ENCODE measurements at regions not wholly inside any gene's neighbourhood (a gene's known extent, or its start where the extent isn't known, plus 50 kb on each side); places are given as distances from the start of the nearest gene placed in this dataset.

DNA sequence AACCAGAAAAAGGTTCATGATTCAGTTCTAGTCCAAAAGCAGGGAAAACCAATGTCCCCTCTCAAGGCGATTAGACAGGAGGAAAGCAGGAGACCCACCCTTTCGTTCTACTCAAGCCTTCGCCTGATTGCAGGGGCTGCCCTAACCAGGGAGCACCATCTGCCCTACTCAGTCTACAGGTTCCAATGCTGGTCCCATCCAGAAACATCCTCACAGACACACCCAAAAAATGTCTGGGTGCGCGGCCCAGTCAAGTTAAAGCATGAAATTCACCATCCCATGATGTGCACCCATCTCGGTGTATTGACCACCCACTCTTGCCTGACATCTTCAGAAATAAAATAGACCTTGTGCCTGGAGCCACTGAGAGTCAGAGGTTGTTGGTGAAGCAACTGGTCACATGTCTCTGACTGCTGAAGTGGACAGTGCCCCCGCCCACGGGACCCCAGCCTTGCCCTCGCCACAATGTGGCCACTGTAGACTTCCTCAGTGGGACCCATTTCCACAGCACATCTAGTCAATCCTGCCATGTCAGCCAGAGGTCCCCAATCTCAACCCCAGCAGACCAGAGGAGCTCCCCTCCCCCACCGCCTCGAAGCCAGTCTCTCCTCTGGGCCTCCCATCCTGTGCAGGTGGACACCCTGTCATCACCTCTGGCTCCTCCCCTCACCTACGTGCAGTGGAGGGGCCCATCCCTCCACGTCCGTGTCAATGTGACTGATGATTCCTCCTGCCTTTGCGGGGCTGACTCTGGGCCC, 116.3 kb upstream of the PPP2R2D start:
- no peak for DNase-seq
- no peak overlapping the region for H3K14ac ChIP-seq (ENCODE audit: low read length in 2 of 2)
- WGBS = 83% methylated on average over 15 of the region's 15 CpGs

DNA sequence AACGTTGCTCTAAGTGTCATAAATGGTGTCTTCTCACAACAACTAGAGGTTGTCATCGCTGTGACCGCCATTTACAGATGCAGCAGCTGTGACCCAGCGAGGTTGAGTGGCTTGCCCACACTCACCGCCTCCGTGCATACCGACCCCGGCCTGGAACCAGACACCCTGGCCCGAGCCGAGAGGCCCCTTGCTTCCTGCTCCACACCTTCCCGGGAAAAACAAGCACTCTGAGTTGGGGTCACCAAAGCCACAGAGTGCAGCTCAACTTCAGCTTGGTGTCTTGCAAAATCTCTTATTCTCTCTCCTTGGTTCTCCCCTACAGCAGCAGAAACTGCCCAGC, 115.7 kb upstream of the PPP2R2D start:
- no peaks in the 10 kb centered on the region for H3K27me3 ChIP-seq (ENCODE audit: control insufficient read depth in 1 of 2, insufficient read depth in 1 of 2, low read length in 2 of 2)
- no peak overlapping the region for H2AFZ ChIP-seq (ENCODE audit: low read depth, low read length)
- no peak overlapping the region for H4K8ac ChIP-seq (ENCODE audit: low read length)
- H3K9me3 ChIP-seq (ENCODE audit: control insufficient read depth, low read length) = peaks cover 9% of the 10 kb centered on the region
- H3K4me1 ChIP-seq (ENCODE audit: control insufficient read depth, insufficient read depth, low read depth, low read length) = no peaks in the 10 kb centered on the region
- H3K36me3 ChIP-seq (ENCODE audit: control insufficient read depth in 1 of 2, insufficient read depth in 2 of 2, low read depth in 1 of 2, low read length in 2 of 2) = no peaks in the 10 kb centered on the region
- WGBS = 82% methylated on average over 11 of the region's 11 CpGs
- no peak overlapping the region for H3K4me3 ChIP-seq (ENCODE audit: insufficient read depth in 1 of 2, low read depth in 1 of 2, low read length in 2 of 2)
- no peak overlapping the region for H2AK5ac ChIP-seq (ENCODE audit: low read length, severe bottlenecking)
- no peak overlapping the region for H3K14ac ChIP-seq (ENCODE audit: low read length in 2 of 2)
- H2BK15ac ChIP-seq (ENCODE audit: low read depth, poor library complexity, severe bottlenecking) = no peak overlapping the region
- H3K79me1 ChIP-seq (replicated peaks; ENCODE audit: low read length, poor library complexity, severe bottlenecking) = no peaks in the 10 kb centered on the region
- no peak overlapping the region for H3K9ac ChIP-seq (ENCODE audit: low read length)
- no peak overlapping the region for H4K91ac ChIP-seq (ENCODE audit: low read length)
- no peak overlapping the region for H2BK120ac ChIP-seq (ENCODE audit: low read depth, low read length)
- no peak overlapping the region for H3K23ac ChIP-seq (ENCODE audit: low read length in 2 of 2)
- no peak overlapping the region for H3K18ac ChIP-seq (ENCODE audit: low read depth in 1 of 2, low read length in 2 of 2)
- H3K4me2 ChIP-seq (ENCODE audit: low read length, poor library complexity, severe bottlenecking) = no peak overlapping the region
- no peak overlapping the region for H2BK5ac ChIP-seq (ENCODE audit: low read depth, low read length, poor library complexity, severe bottlenecking)
- H3K4ac ChIP-seq (ENCODE audit: low read depth in 1 of 2, low read length in 2 of 2) = no peak overlapping the region
- H2BK12ac ChIP-seq (ENCODE audit: low read length in 2 of 2) = no peak overlapping the region
- no peak overlapping the region for H3K27ac ChIP-seq (ENCODE audit: low read length, poor library complexity, severe bottlenecking)
- DNase-seq = no peak

More for the DNA sequence above, 116.3 kb upstream of the PPP2R2D start:
- Histone ChIP-seq H3K23ac (ENCODE audit: low read length in 2 of 2) (no peak overlapping the region), H3K27ac (ENCODE audit: low read length, poor library complexity, severe bottlenecking) (no peak overlapping the region), H2BK12ac (ENCODE audit: low read length in 2 of 2) (no peak overlapping the region), H3K4me1 (ENCODE audit: control insufficient read depth, insufficient read depth, low read depth, low read length) (no peaks in the 10 kb centered on the region), H3K18ac (ENCODE audit: low read depth in 1 of 2, low read length in 2 of 2) (no peak overlapping the region), H3K9ac (ENCODE audit: low read length) (no peak overlapping the region), H2BK5ac (ENCODE audit: low read depth, low read length, poor library complexity, severe bottlenecking) (no peak overlapping the region), H3K4ac (ENCODE audit: low read depth in 1 of 2, low read length in 2 of 2) (no peak overlapping the region), H3K27me3 (ENCODE audit: control insufficient read depth in 1 of 2, insufficient read depth in 1 of 2, low read length in 2 of 2) (no peaks in the 10 kb centered on the region), H2AFZ (ENCODE audit: low read depth, low read length) (no peak overlapping the region), H3K4me2 (ENCODE audit: low read length, poor library complexity, severe bottlenecking) (no peak overlapping the region), H3K36me3 (ENCODE audit: control insufficient read depth in 1 of 2, insufficient read depth in 2 of 2, low read depth in 1 of 2, low read length in 2 of 2) (no peaks in the 10 kb centered on the region), H3K4me3 (ENCODE audit: insufficient read depth in 1 of 2, low read depth in 1 of 2, low read length in 2 of 2) (no peak overlapping the region), H4K8ac (ENCODE audit: low read length) (no peak overlapping the region), H2BK120ac (ENCODE audit: low read depth, low read length) (no peak overlapping the region), H3K9me3 (ENCODE audit: control insufficient read depth, low read length) (peaks cover 9% of the 10 kb centered on the region), H2AK5ac (ENCODE audit: low read length, severe bottlenecking) (no peak overlapping the region), H3K79me1 (replicated peaks; ENCODE audit: low read length, poor library complexity, severe bottlenecking) (no peaks in the 10 kb centered on the region), H2BK15ac (ENCODE audit: low read depth, poor library complexity, severe bottlenecking) (no peak overlapping the region), H4K91ac (ENCODE audit: low read length) (no peak overlapping the region)

- H2BK15ac ChIP-seq (ENCODE audit: low read depth, poor library complexity, severe bottlenecking) = no peak overlapping the region
- H3K4me2 ChIP-seq (ENCODE audit: low read length, poor library complexity, severe bottlenecking) = no peak overlapping the region
- no peak overlapping the region for H2BK12ac ChIP-seq (ENCODE audit: low read length in 2 of 2)
- no peak overlapping the region for H4K8ac ChIP-seq (ENCODE audit: low read length)
- no peaks in the 10 kb centered on the region for H3K79me1 ChIP-seq (replicated peaks; ENCODE audit: low read length, poor library complexity, severe bottlenecking)
- no peak overlapping the region for H3K4ac ChIP-seq (ENCODE audit: low read depth in 1 of 2, low read length in 2 of 2)
- no peak overlapping the region for H2BK5ac ChIP-seq (ENCODE audit: low read depth, low read length, poor library complexity, severe bottlenecking)
- peaks cover 6% of the 10 kb centered on the region for H3K9me3 ChIP-seq (ENCODE audit: control insufficient read depth, low read length)
- H3K27ac ChIP-seq (ENCODE audit: low read length, poor library complexity, severe bottlenecking) = no peak overlapping the region
- no peak overlapping the region for H3K18ac ChIP-seq (ENCODE audit: low read depth in 1 of 2, low read length in 2 of 2)
- no peak for DNase-seq
- H3K4me1 ChIP-seq (ENCODE audit: control insufficient read depth, insufficient read depth, low read depth, low read length) = no peaks in the 10 kb centered on the region
- WGBS = 70% methylated on average over 11 of the region's 13 CpGs
- H3K4me3 ChIP-seq (ENCODE audit: insufficient read depth in 1 of 2, low read depth in 1 of 2, low read length in 2 of 2) = no peak overlapping the region
- H2AFZ ChIP-seq (ENCODE audit: low read depth, low read length) = no peak overlapping the region
- no peaks in the 10 kb centered on the region for H3K27me3 ChIP-seq (ENCODE audit: control insufficient read depth in 1 of 2, insufficient read depth in 1 of 2, low read length in 2 of 2)
- H2BK120ac ChIP-seq (ENCODE audit: low read depth, low read length) = no peak overlapping the region
- H2AK5ac ChIP-seq (ENCODE audit: low read length, severe bottlenecking) = no peak overlapping the region
- no peak overlapping the region for H3K9ac ChIP-seq (ENCODE audit: low read length)
- H3K14ac ChIP-seq (ENCODE audit: low read length in 2 of 2) = no peak overlapping the region
- H3K36me3 ChIP-seq (ENCODE audit: control insufficient read depth in 1 of 2, insufficient read depth in 2 of 2, low read depth in 1 of 2, low read length in 2 of 2) = no peaks in the 10 kb centered on the region
- no peak overlapping the region for H3K23ac ChIP-seq (ENCODE audit: low read length in 2 of 2)
- H4K91ac ChIP-seq (ENCODE audit: low read length) = no peak overlapping the region
These were observed 113.8 kb upstream of the PPP2R2D start for GRCh38 chr10:131786756-131787605.

- H3K4ac ChIP-seq (ENCODE audit: low read depth in 1 of 2, low read length in 2 of 2) = no peak overlapping the region
- no peak overlapping the region for H2BK5ac ChIP-seq (ENCODE audit: low read depth, low read length, poor library complexity, severe bottlenecking)
- peaks cover 6% of the 10 kb centered on the region for H3K9me3 ChIP-seq (ENCODE audit: control insufficient read depth, low read length)
- H4K8ac ChIP-seq (ENCODE audit: low read length) = no peak overlapping the region
- H3K23ac ChIP-seq (ENCODE audit: low read length in 2 of 2) = no peak overlapping the region
- H4K91ac ChIP-seq (ENCODE audit: low read length) = no peak overlapping the region
- H3K14ac ChIP-seq (ENCODE audit: low read length in 2 of 2) = no peak overlapping the region
- DNase-seq = no peak
- H3K27me3 ChIP-seq (ENCODE audit: control insufficient read depth in 1 of 2, insufficient read depth in 1 of 2, low read length in 2 of 2) = no peaks in the 10 kb centered on the region
- H3K79me1 ChIP-seq (replicated peaks; ENCODE audit: low read length, poor library complexity, severe bottlenecking) = no peaks in the 10 kb centered on the region
- H3K9ac ChIP-seq (ENCODE audit: low read length) = no peak overlapping the region
- no peak overlapping the region for H3K27ac ChIP-seq (ENCODE audit: low read length, poor library complexity, severe bottlenecking)
- H3K36me3 ChIP-seq (ENCODE audit: control insufficient read depth in 1 of 2, insufficient read depth in 2 of 2, low read depth in 1 of 2, low read length in 2 of 2) = no peaks in the 10 kb centered on the region
- H3K4me2 ChIP-seq (ENCODE audit: low read length, poor library complexity, severe bottlenecking) = no peak overlapping the region
- no peaks in the 10 kb centered on the region for H3K4me1 ChIP-seq (ENCODE audit: control insufficient read depth, insufficient read depth, low read depth, low read length)
- WGBS = 74% methylated on average over 4 of the region's 4 CpGs
- no peak overlapping the region for H2AK5ac ChIP-seq (ENCODE audit: low read length, severe bottlenecking)
- no peak overlapping the region for H2BK120ac ChIP-seq (ENCODE audit: low read depth, low read length)
- H3K4me3 ChIP-seq (ENCODE audit: insufficient read depth in 1 of 2, low read depth in 1 of 2, low read length in 2 of 2) = no peak overlapping the region
- no peak overlapping the region for H3K18ac ChIP-seq (ENCODE audit: low read depth in 1 of 2, low read length in 2 of 2)
- no peak overlapping the region for H2BK12ac ChIP-seq (ENCODE audit: low read length in 2 of 2)
- no peak overlapping the region for H2AFZ ChIP-seq (ENCODE audit: low read depth, low read length)
- H2BK15ac ChIP-seq (ENCODE audit: low read depth, poor library complexity, severe bottlenecking) = no peak overlapping the region
These were observed 112.8 kb upstream of the PPP2R2D start for GRCh38 chr10:131787961-131788360.
